Fibroblast of skin of scalp (primary cell): ENCODE measurements at regions not wholly inside any gene's neighbourhood (a gene's known extent, or its start where the extent isn't known, plus 50 kb on each side); places are given as distances from the start of the nearest gene placed in this dataset.

Experiments
- DNase-seq: peaks from one replicate; pipeline ENCODE4 v3.0.0-alpha.2; 2013

DNA sequence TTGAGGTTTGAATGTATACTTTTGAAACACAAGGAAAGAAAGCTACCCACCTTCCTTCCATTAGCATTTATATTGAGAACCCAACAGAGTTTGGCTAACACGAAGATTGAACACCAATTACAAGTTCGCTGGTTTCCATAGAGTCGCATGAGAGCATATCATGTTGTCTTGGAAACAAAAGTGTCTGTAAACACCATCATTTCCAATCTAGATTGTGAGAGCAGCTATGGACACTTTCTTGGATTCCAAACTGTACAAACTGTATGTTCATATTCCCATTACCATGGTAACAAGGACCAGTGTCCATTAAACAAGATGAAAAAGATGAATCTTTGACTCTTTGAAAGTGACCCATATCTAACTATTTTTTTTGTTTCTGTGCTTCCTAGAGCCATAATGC, 529.9 kb upstream of the ROBO1 start:
- DNase-seq = no peak

GRCh38 chr3:80285388-80285787, 517.6 kb upstream of the ROBO1 start:
- DNase-seq = peak; percentile 5

DNA sequence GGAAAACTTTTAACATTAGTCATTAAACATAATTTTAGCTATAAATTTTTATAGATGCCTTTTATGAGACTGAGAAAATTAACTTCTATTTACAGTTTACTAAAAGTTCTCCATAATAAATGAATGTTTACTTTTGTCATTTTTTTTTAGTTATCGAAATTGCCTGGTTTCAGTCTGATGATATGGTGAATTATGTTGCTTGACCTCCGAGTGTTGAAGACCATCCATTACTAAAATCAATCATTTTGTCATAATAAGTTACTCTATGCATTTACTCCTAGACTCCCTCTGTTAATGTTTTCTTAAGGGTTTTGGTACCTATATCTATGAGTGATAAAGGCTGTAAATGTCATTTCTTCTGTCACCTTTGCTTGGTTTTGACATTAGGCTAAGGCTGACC, 516.0 kb upstream of the ROBO1 start:
- DNase-seq = no peak

DNA sequence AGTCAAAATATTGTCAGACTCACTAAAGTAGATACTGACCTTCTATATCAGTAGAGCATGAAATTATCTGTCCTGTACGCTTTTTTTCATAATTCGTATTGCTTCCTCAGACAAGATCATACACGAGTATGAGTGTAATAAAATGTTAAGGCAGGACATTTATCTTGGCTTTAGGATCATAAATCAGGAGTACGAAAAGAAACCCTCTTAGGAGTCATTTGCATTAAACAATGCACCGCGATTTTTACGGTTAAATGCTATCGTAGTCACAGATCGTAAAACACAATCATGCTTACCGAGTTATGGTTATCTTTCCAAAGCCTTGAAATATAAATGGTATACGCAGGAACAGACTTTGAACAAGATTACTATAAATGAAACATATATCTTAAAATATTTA, 510.3 kb upstream of the ROBO1 start:
- DNase-seq = no peak

GRCh38 chr3:80275120-80275519, 507.3 kb upstream of the ROBO1 start:
- no peak for DNase-seq

DNA sequence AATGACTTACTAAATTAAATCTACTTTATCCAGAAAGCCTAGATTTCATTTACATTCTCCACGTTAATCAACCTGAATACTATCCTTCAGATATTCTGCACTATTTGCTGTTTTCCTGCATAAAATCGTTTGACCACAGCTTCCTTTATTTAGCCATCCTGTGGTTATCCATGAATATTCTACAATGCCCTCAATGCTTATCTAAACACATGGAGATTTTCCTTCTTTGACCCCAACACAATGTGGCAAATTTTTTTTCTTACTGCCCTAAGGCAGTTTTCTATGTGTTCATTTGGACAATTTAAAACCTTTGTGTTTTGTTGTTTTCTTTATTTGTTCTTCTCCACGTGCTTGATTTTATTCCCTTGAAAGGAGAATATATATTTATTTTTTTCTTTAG, 495.5 kb upstream of the ROBO1 start:
- DNase-seq = no peak

- no peak for DNase-seq
These were observed 493.3 kb upstream of the ROBO1 start for GRCh38 chr3:80261082-80261481.

- DNase-seq = no peak
These were observed 491.9 kb upstream of the ROBO1 start for GRCh38 chr3:80259736-80260135.

DNA sequence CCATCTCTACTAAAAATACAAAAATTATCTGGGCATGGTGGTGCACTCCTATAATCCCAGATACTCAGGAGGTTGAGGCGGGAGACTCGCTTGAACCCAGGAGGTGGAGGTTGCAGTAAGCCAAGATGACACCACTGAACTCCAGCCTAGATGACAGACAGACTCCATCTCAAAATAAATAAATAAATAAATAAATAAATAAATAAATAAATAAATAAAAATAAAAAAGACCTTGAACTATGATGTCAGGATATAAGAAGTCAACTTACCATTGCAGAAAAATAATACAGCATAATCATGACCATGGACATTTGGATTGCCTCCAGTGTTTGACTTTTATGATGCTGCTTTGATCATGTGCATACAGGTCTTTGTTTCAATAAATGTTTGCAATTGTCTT, 484.3 kb upstream of the ROBO1 start:
- DNase-seq = no peak

- no peak for DNase-seq
These were observed 480.0 kb upstream of the ROBO1 start for GRCh38 chr3:80247766-80248165.

DNA sequence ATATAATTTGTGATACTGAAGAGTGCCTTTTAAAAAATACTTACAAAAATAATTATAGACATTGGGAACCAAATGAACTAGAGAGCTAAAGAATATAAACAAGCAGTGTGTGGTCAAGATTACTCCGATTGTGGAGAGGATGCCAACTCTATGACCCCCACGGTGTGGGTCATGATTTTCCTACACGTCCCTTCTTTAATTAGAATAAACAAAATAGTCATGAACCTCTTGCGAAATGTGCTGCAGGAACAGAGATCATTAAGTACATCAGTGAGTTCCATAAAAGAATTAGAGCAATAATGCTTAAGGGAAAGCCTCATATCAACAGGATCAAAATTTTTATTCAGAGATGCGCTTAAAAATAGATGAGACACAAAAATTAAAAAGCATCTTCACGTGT, 476.6 kb upstream of the ROBO1 start:
- DNase-seq = peak; percentile 27

- no peak for DNase-seq
These were observed 474.0 kb upstream of the ROBO1 start for GRCh38 chr3:80241791-80242190.

- DNase-seq = no peak
These were observed 471.5 kb upstream of the ROBO1 start for GRCh38 chr3:80239301-80239700.

DNA sequence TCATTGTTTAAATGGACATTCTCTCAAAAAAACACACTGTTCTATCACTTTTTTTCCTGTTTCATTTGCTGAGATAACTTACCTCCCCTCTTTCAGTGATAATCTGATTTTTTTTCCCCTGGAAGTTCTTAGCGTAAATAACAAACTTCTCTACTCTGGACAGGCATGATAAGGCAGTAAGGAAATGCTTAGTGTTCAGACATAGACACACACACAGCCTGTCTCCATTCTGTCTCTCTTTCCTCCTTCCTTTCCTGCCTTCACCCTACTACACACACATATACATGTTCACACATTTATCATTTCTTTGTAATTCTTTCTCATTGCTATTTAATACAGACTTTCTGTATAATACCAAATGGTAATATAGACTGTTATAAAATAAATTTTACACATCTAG, 470.8 kb upstream of the ROBO1 start:
- peak; percentile 11 for DNase-seq

- peak; percentile 68 for DNase-seq
These were observed 470.4 kb upstream of the ROBO1 start for GRCh38 chr3:80238152-80238551.

- no peak for DNase-seq
These were observed 466.9 kb upstream of the ROBO1 start for GRCh38 chr3:80234706-80235105.

GRCh38 chr3:80233576-80233975, 465.8 kb upstream of the ROBO1 start:
- DNase-seq = peak; percentile 8

- peak; percentile 85 for DNase-seq
These were observed 465.0 kb upstream of the ROBO1 start for GRCh38 chr3:80232760-80233159.

DNA sequence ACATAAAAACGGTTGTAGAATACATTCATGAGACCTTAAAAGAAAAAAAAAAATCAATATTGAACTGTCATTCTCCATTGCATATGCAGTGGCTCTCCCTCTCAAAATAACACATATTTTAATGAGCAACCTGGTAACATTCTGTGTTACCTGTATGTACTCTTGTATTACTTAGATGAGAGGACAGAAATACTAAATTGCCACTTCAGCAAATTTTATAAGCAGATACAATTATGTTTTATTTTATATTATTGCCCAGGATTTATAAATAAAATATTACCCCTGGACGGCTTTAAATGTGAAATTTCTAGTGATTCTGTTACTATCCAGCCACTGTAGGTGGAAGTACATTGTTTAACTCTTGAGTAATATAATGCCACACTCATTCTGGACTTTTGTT, 463.2 kb upstream of the ROBO1 start:
- no peak for DNase-seq

DNA sequence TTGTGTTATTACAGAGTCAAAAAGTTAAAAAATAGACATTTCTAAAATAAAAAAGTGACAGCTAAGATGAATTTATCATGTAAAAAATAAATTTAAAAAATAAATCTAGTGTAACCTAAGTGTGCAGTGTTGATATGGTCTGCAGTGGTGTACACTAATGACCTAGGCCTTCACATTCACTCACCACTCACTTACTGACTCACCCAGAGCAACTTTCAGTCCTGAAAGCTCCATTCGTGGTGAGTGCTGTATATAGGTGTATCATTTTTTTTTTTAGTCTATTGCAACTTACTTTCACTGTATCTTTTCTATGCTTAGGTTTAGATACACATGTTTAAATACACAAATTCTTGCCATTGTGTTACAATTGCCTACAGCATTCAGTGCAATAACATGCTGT, 459.4 kb upstream of the ROBO1 start:
- DNase-seq = no peak

GRCh38 chr3:80215191-80215590, 447.4 kb upstream of the ROBO1 start:
- DNase-seq = no peak

DNA sequence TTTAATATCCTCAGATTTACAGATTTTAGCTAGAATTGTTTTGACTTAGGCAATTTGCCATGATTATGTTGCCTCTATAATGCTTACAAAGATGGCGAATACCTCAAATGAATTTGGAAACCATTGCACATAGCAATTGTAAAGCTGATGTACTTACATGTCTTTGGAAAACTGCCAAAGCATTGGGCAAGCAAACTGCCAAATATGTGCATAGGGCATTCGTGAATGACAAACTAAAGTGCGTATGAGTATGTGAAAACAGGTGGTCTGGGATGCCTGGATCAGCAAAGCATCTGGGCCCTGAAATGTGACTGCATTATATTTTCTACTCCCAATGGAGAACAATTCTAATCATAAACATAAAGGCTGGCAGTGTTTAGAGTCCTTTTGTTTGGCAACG, 445.3 kb upstream of the ROBO1 start:
- DNase-seq = no peak

DNA sequence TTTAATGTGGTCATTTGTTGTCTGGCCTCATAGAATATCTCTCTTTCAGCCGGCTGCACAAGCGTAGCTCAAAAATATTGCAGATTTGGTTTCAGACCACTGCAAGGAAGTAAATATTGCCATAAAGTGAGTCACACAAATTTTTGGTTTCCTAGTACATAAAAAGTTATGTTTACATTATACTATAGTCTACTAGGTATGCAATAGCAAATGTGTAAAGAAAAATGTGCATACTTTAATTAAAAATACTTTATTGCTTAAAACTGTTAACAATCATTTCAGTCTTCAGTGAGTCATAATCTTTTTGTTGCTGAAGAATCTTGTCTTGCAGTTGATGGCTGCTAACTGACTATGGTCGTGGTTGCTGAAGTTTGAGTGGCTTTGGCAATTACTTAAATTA, 425.1 kb upstream of the ROBO1 start:
- peak; percentile 45 for DNase-seq

GRCh38 chr3:80190051-80190450, 422.3 kb upstream of the ROBO1 start:
- peak; percentile 89 for DNase-seq

GRCh38 chr3:80187981-80188380, 420.2 kb upstream of the ROBO1 start:
- no peak for DNase-seq

DNA sequence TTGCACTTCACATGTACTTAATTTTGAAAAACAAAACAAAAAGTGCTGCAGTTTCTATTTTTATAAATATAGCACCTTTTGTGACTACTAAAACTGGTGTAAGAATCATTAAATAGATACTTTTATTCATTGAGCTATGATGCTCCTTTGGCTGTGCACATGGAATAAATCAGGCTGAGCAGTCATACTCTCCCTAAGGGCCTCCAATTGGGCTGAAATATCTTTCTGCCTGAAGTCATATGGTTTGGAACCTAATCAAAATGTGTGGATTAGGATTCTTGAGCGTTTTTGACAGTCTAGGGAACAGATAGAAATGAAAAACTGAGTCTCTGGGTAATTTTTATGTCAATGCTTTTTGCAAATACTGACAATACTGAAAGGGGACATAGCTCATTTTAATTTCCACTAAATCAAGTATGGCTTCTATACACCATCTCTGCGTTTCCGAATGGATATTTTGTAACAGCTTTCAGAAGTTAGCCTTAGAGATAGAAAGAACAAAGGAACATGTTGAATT, 392.2 kb upstream of the ROBO1 start:
- peak; percentile 14 for DNase-seq
